HEK293 (cell line): ENCODE measurements at regions not wholly inside any gene's neighbourhood (a gene's known extent, or its start where the extent isn't known, plus 50 kb on each side); places are given as distances from the start of the nearest gene placed in this dataset.

Source experiments
- CTCF ChIA-PET: fragments of 350-600 bp; formaldehyde crosslinking; extraction: SDS; loops from one replicate; lab custom pipeline; 2021; ENCODE audit warnings: antibody characterized with exemption; lab: Yijun Ruan, JAX
- POLR2A ChIA-PET: fragments of 300-600 bp; formaldehyde crosslinking; extraction: SDS; loops from one replicate; lab custom pipeline; 2020; ENCODE audit warnings: antibody characterized with exemption, inconsistent platforms; lab: Yijun Ruan, JAX
- H3K27ac ChIP-seq: fragments of 200-500 bp; sonication (Bioruptor generic); 2 replicates; pipeline ENCODE4 v1.5.1; 2014; ENCODE audit warnings: low read depth, low read length, control low read depth, inconsistent platforms; ENCODE audit errors: extremely low read depth
- H3K36me3 ChIP-seq, 2 experiments: fragments of 200-500 bp in 1 of 2; sonication (Bioruptor generic) in 1 of 2; 1 replicate in 1 of 2; 2 replicates in 1 of 2; pipeline ENCODE4 v1.5.1; 2014 to 2017; ENCODE audit warnings: inconsistent platforms in 2 of 2, low read length in 2 of 2; ENCODE audit not compliant: control insufficient read depth in 2 of 2, insufficient read depth in 1 of 2
- H3K4me1 ChIP-seq: fragments of 200-500 bp; sonication (Bioruptor generic); 2 replicates; pipeline ENCODE4 v1.5.1; 2014; ENCODE audit warnings: mild to moderate bottlenecking, low read length, inconsistent platforms; ENCODE audit not compliant: control insufficient read depth, insufficient read depth
- H3K4me3 ChIP-seq: 2 replicates; pipeline ENCODE4 v1.5.1; 2011; ENCODE audit warnings: low read depth, mild to moderate bottlenecking, control low read depth, low read length, moderate library complexity
- H3K9me3 ChIP-seq: fragments of 200-500 bp; sonication (Bioruptor generic); 2 replicates; pipeline ENCODE4 v1.5.1; 2014; ENCODE audit warnings: low read depth, low read length, inconsistent platforms; ENCODE audit not compliant: control insufficient read depth, insufficient read depth
- GLIS2 ChIP-seq: fragments of 450-650 bp; formaldehyde crosslinking; IDR thresholded peaks from 2 replicates; pipeline ENCODE4 v1.5.1; 2016; ENCODE audit warnings: missing biosample characterization, missing genetic modification characterization
- KLF16 ChIP-seq: fragments of 450-650 bp; formaldehyde crosslinking; IDR thresholded peaks from 2 replicates; pipeline ENCODE4 v1.5.1; 2017; ENCODE audit warnings: missing biosample characterization, missing genetic modification characterization
- SP7 ChIP-seq: fragments of 450-650 bp; formaldehyde crosslinking; IDR thresholded peaks from 2 replicates; pipeline ENCODE4 v1.5.1; 2016; ENCODE audit warnings: missing biosample characterization, missing genetic modification characterization
- TRIM28 ChIP-seq: IDR thresholded peaks from 2 replicates; pipeline ENCODE4 v1.6.1; 2011; ENCODE audit warnings: low read length, control low read depth, borderline replicate concordance
- YY1 ChIP-seq: fragments of 450-650 bp; formaldehyde crosslinking; IDR thresholded peaks from 2 replicates; pipeline ENCODE4 v1.5.1; 2018; ENCODE audit warnings: missing biosample characterization, missing genetic modification characterization
- ZBTB21 ChIP-seq: fragments of 450-650 bp; formaldehyde crosslinking; IDR thresholded peaks from 2 replicates; pipeline ENCODE4 v1.5.1; 2017; ENCODE audit warnings: missing biosample characterization, missing genetic modification characterization
- ZBTB48 ChIP-seq: fragments of 450-650 bp; formaldehyde crosslinking; IDR thresholded peaks from 2 replicates; pipeline ENCODE4 v1.5.1; 2016; ENCODE audit warnings: missing biosample characterization, missing genetic modification characterization
- ZNF366 ChIP-seq: fragments of 450-650 bp; formaldehyde crosslinking; conservative IDR thresholded peaks from 2 replicates; pipeline ENCODE4 v1.5.1; 2016; ENCODE audit warnings: missing biosample characterization, missing genetic modification characterization
- ZNF416 ChIP-seq: fragments of 450-650 bp; formaldehyde crosslinking; IDR thresholded peaks from 2 replicates; pipeline ENCODE4 v1.5.1; 2016; ENCODE audit warnings: missing biosample characterization, missing genetic modification characterization
- ZNF624 ChIP-seq: fragments of 450-650 bp; formaldehyde crosslinking; IDR thresholded peaks from 2 replicates; pipeline ENCODE4 v1.5.1; 2017; ENCODE audit warnings: missing biosample characterization, missing genetic modification characterization
- ZNF629 ChIP-seq: fragments of 450-650 bp; formaldehyde crosslinking; IDR thresholded peaks from 2 replicates; pipeline ENCODE4 v1.5.1; 2017; ENCODE audit warnings: missing biosample characterization, missing genetic modification characterization
- ZNF677 ChIP-seq: fragments of 450-650 bp; IDR thresholded peaks from 2 replicates; pipeline ENCODE4 v1.5.0; 2018; ENCODE audit warnings: missing biosample characterization, mild to moderate bottlenecking, missing genetic modification characterization, moderate library complexity
- ZNF777 ChIP-seq: fragments of 450-650 bp; formaldehyde crosslinking; IDR thresholded peaks from 2 replicates; pipeline ENCODE4 v1.5.1; 2017; ENCODE audit warnings: missing biosample characterization, missing genetic modification characterization, borderline replicate concordance
- TF ChIP-seq, protein P1 (sequence below): fragments of 450-650 bp; formaldehyde crosslinking; IDR thresholded peaks from 2 replicates; pipeline ENCODE4 v1.5.1; 2016; ENCODE audit warnings: missing biosample characterization, missing genetic modification characterization, borderline replicate concordance
- TF ChIP-seq, protein P2 (sequence below): fragments of 450-650 bp; formaldehyde crosslinking; conservative IDR thresholded peaks from 2 replicates; pipeline ENCODE4 v1.5.1; 2016; ENCODE audit warnings: low read depth, missing biosample characterization, missing genetic modification characterization

DNA sequence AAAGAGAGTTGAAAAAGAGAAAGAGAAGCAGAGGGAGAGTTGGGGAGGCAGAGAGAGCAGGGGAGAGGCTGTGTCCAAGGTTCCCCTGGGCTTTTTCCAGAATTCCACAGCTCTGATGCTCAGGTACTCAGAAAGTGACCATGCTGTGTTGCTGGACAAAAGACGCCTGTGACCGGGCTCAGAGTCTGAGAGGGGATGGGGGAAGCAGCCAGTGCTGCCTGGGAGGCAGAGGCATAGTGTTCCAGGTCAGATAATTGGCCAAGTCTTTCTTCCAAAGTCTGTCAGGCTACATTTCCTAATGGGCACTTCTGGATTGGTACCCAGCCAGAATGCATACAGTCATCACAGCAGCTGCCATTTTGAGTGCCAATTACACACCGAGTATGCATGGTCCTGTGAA is 86.1 kb downstream of the PTPRS start:
- TF ChIP-seq ZNF677 (tag by site-specific recombination) (no peak), ZBTB48 (tag by site-specific recombination) (no peak), YY1 (tag by site-specific recombination) (no peak), TRIM28 (no peak), KLF16 (tag by site-specific recombination) (no peak), ZNF416 (tag by site-specific recombination) (no peak)
- TF ChIP-seq, protein P1, sequence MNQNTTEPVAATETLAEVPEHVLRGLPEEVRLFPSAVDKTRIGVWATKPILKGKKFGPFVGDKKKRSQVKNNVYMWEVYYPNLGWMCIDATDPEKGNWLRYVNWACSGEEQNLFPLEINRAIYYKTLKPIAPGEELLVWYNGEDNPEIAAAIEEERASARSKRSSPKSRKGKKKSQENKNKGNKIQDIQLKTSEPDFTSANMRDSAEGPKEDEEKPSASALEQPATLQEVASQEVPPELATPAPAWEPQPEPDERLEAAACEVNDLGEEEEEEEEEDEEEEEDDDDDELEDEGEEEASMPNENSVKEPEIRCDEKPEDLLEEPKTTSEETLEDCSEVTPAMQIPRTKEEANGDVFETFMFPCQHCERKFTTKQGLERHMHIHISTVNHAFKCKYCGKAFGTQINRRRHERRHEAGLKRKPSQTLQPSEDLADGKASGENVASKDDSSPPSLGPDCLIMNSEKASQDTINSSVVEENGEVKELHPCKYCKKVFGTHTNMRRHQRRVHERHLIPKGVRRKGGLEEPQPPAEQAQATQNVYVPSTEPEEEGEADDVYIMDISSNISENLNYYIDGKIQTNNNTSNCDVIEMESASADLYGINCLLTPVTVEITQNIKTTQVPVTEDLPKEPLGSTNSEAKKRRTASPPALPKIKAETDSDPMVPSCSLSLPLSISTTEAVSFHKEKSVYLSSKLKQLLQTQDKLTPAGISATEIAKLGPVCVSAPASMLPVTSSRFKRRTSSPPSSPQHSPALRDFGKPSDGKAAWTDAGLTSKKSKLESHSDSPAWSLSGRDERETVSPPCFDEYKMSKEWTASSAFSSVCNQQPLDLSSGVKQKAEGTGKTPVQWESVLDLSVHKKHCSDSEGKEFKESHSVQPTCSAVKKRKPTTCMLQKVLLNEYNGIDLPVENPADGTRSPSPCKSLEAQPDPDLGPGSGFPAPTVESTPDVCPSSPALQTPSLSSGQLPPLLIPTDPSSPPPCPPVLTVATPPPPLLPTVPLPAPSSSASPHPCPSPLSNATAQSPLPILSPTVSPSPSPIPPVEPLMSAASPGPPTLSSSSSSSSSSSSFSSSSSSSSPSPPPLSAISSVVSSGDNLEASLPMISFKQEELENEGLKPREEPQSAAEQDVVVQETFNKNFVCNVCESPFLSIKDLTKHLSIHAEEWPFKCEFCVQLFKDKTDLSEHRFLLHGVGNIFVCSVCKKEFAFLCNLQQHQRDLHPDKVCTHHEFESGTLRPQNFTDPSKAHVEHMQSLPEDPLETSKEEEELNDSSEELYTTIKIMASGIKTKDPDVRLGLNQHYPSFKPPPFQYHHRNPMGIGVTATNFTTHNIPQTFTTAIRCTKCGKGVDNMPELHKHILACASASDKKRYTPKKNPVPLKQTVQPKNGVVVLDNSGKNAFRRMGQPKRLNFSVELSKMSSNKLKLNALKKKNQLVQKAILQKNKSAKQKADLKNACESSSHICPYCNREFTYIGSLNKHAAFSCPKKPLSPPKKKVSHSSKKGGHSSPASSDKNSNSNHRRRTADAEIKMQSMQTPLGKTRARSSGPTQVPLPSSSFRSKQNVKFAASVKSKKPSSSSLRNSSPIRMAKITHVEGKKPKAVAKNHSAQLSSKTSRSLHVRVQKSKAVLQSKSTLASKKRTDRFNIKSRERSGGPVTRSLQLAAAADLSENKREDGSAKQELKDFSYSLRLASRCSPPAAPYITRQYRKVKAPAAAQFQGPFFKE, result no peak
- POLR2A ChIA-PET, result no interaction called here
- H3K9me3 ChIP-seq, result no peaks in the 10 kb centered on the region
- CTCF ChIA-PET, result no interaction called here
- H3K4me3 ChIP-seq, result no peak overlapping the region
- H3K4me1 ChIP-seq, result no peaks in the 10 kb centered on the region
- H3K36me3 ChIP-seq, result peaks cover 5 to 18% of the 10 kb centered on the region in 2 experiments; a peak in 2 of 3 replicates
- H3K27ac ChIP-seq, result no peak overlapping the region

- ChIA-PET CTCF (interaction anchor here (0.6 kb wide), 1 partner anchor 64 kb away, joined by 4 read pairs; no protein-coding TSS in a partner anchor), POLR2A (interaction anchor here (0.6 kb wide), 1 partner anchor 138 kb away, joined by 3 read pairs; no protein-coding TSS in a partner anchor)
- Histone ChIP-seq H3K36me3 (peaks cover 5 to 18% of the 10 kb centered on the region in 2 experiments; a peak in 2 of 3 replicates), H3K9me3 (no peaks in the 10 kb centered on the region), H3K4me1 (no peaks in the 10 kb centered on the region), H3K4me3 (no peak overlapping the region)
- TF ChIP-seq ZNF777 (tag by site-specific recombination), result no peak
- TF ChIP-seq SP7 (tag by site-specific recombination), result 0 out of 2 replicates have a peak, but pooled peaks have one; percentile 22
- peak; percentile 55 for TF ChIP-seq ZNF629 (tag by site-specific recombination)
- no peak for TF ChIP-seq ZNF624 (tag by site-specific recombination)
- TF ChIP-seq GLIS2 (tag by site-specific recombination), result no peak
- peak; percentile 42; the same call in 1 of the 2 replicates for TF ChIP-seq ZBTB21
- no peak for TF ChIP-seq ZNF366 (tag by site-specific recombination)
- TF ChIP-seq, protein P2, sequence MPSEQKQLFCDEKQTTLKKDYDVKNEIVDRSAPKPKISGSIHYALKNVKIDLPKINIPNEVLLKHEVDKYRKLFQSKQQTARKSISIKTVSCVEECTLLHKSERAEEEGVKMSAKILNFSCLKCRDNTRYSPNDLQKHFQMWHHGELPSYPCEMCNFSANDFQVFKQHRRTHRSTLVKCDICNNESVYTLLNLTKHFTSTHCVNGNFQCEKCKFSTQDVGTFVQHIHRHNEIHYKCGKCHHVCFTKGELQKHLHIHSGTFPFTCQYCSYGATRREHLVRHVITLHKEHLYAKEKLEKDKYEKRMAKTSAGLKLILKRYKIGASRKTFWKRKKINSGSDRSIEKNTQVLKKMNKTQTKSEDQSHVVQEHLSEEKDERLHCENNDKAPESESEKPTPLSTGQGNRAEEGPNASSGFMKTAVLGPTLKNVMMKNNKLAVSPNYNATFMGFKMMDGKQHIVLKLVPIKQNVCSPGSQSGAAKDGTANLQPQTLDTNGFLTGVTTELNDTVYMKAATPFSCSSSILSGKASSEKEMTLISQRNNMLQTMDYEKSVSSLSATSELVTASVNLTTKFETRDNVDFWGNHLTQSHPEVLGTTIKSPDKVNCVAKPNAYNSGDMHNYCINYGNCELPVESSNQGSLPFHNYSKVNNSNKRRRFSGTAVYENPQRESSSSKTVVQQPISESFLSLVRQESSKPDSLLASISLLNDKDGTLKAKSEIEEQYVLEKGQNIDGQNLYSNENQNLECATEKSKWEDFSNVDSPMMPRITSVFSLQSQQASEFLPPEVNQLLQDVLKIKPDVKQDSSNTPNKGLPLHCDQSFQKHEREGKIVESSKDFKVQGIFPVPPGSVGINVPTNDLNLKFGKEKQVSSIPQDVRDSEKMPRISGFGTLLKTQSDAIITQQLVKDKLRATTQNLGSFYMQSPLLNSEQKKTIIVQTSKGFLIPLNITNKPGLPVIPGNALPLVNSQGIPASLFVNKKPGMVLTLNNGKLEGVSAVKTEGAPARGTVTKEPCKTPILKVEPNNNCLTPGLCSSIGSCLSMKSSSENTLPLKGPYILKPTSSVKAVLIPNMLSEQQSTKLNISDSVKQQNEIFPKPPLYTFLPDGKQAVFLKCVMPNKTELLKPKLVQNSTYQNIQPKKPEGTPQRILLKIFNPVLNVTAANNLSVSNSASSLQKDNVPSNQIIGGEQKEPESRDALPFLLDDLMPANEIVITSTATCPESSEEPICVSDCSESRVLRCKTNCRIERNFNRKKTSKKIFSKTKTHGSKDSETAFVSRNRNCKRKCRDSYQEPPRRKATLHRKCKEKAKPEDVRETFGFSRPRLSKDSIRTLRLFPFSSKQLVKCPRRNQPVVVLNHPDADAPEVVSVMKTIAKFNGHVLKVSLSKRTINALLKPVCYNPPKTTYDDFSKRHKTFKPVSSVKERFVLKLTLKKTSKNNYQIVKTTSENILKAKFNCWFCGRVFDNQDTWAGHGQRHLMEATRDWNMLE, result no peak
- TF ChIP-seq, all 188 proteins: peak for 3
- H3K27ac ChIP-seq, result no peak overlapping the region
Observed at GRCh38 chr19:5253406-5254110, 87.1 kb downstream of the PTPRS start.
